ENCODE measurements at regions not wholly inside any gene's neighbourhood (a gene's known extent, or its start where the extent isn't known, plus 50 kb on each side); places are given as distances from the start of the nearest gene placed in this dataset.
"Not testable (repeated sequence)": the region's sequence is repeated elsewhere in the genome, so short reads cannot be mapped to it uniquely, and the experiment has no call there.

GRCh38 chr3:152646004-152646403 is 188.9 kb upstream of the P2RY1 start:
- Histone ChIP-seq H3K4me3 (ENCODE audit: low read length) (no peak overlapping the region), H3K27ac (ENCODE audit: low read length) (no peak overlapping the region), H3K9me3 (ENCODE audit: control insufficient read depth, low read depth, low read length) (no peaks in the 10 kb centered on the region), H3K4me1 (ENCODE audit: control insufficient read depth, low read depth, low read length) (no peaks in the 10 kb centered on the region), H3K36me3 (ENCODE audit: control insufficient read depth, low read depth, low read length) (no peaks in the 10 kb centered on the region), H3K9ac (ENCODE audit: low read length) (no peak overlapping the region), H3K27me3 (ENCODE audit: control insufficient read depth, insufficient read depth, low read length) (no peaks in the 10 kb centered on the region)

GRCh38 chr3:152650177-152650576 is 184.8 kb upstream of the P2RY1 start:
- H3K4me1 ChIP-seq (ENCODE audit: control insufficient read depth, low read depth, low read length) = peaks cover 4% of the 10 kb centered on the region
- H3K27me3 ChIP-seq (ENCODE audit: control insufficient read depth, insufficient read depth, low read length) = no peaks in the 10 kb centered on the region
- H3K4me3 ChIP-seq (ENCODE audit: low read length) = no peak overlapping the region
- H3K36me3 ChIP-seq (ENCODE audit: control insufficient read depth, low read depth, low read length) = no peaks in the 10 kb centered on the region
- no peak overlapping the region for H3K9ac ChIP-seq (ENCODE audit: low read length)
- H3K27ac ChIP-seq (ENCODE audit: low read length) = no peak overlapping the region
- no peaks in the 10 kb centered on the region for H3K9me3 ChIP-seq (ENCODE audit: control insufficient read depth, low read depth, low read length)

GRCh38 chr3:152650923-152651322 is 184.0 kb upstream of the P2RY1 start:
- not testable (repeated sequence) for H3K36me3 ChIP-seq (ENCODE audit: control insufficient read depth, low read depth, low read length)

GRCh38 chr3:152656214-152656971 is 178.5 kb upstream of the P2RY1 start:
- Histone ChIP-seq H3K9me3 (ENCODE audit: control insufficient read depth, low read depth, low read length) (no peaks in the 10 kb centered on the region), H3K27me3 (ENCODE audit: control insufficient read depth, insufficient read depth, low read length) (no peaks in the 10 kb centered on the region), H3K4me3 (ENCODE audit: low read length) (no peak overlapping the region), H3K9ac (ENCODE audit: low read length) (no peak overlapping the region), H3K27ac (ENCODE audit: low read length) (peak overlapping the region; percentile 8), H3K36me3 (ENCODE audit: control insufficient read depth, low read depth, low read length) (no peaks in the 10 kb centered on the region), H3K4me1 (ENCODE audit: control insufficient read depth, low read depth, low read length) (peaks cover 39% of the 10 kb centered on the region)

More at GRCh38 chr3:152650923-152651322, 184.0 kb upstream of the P2RY1 start:
- H3K4me3 ChIP-seq (ENCODE audit: low read length); H3K27me3 ChIP-seq (ENCODE audit: control insufficient read depth, insufficient read depth, low read length); H3K4me1 ChIP-seq (ENCODE audit: control insufficient read depth, low read depth, low read length); H3K9ac ChIP-seq (ENCODE audit: low read length); H3K27ac ChIP-seq (ENCODE audit: low read length); H3K9me3 ChIP-seq (ENCODE audit: control insufficient read depth, low read depth, low read length): not testable (repeated sequence)

GRCh38 chr3:152656972-152657355 is 178.0 kb upstream of the P2RY1 start:
- H3K9ac ChIP-seq (ENCODE audit: low read length) = peak overlapping the region; percentile 47
- peak overlapping the region; percentile 8 for H3K27ac ChIP-seq (ENCODE audit: low read length)
- no peaks in the 10 kb centered on the region for H3K9me3 ChIP-seq (ENCODE audit: control insufficient read depth, low read depth, low read length)
- no peaks in the 10 kb centered on the region for H3K36me3 ChIP-seq (ENCODE audit: control insufficient read depth, low read depth, low read length)
- peak overlapping the region; percentile 21 for H3K4me3 ChIP-seq (ENCODE audit: low read length)
- no peaks in the 10 kb centered on the region for H3K27me3 ChIP-seq (ENCODE audit: control insufficient read depth, insufficient read depth, low read length)
- peaks cover 39% of the 10 kb centered on the region for H3K4me1 ChIP-seq (ENCODE audit: control insufficient read depth, low read depth, low read length)

- Histone ChIP-seq H3K4me1 (ENCODE audit: control insufficient read depth, low read depth, low read length) (peaks cover 39% of the 10 kb centered on the region), H3K27ac (ENCODE audit: low read length) (no peak overlapping the region), H3K9ac (ENCODE audit: low read length) (no peak overlapping the region), H3K27me3 (ENCODE audit: control insufficient read depth, insufficient read depth, low read length) (no peaks in the 10 kb centered on the region), H3K4me3 (ENCODE audit: low read length) (no peak overlapping the region), H3K9me3 (ENCODE audit: control insufficient read depth, low read depth, low read length) (no peaks in the 10 kb centered on the region), H3K36me3 (ENCODE audit: control insufficient read depth, low read depth, low read length) (no peaks in the 10 kb centered on the region)
Measured at GRCh38 chr3:152658977-152659720, 175.8 kb upstream of the P2RY1 start.

GRCh38 chr3:152662157-152662556 is 172.8 kb upstream of the P2RY1 start:
- Histone ChIP-seq H3K4me3 (ENCODE audit: low read length) (no peak overlapping the region), H3K27ac (ENCODE audit: low read length) (no peak overlapping the region), H3K4me1 (ENCODE audit: control insufficient read depth, low read depth, low read length) (peaks cover 18% of the 10 kb centered on the region), H3K9me3 (ENCODE audit: control insufficient read depth, low read depth, low read length) (no peaks in the 10 kb centered on the region), H3K36me3 (ENCODE audit: control insufficient read depth, low read depth, low read length) (no peaks in the 10 kb centered on the region), H3K27me3 (ENCODE audit: control insufficient read depth, insufficient read depth, low read length) (no peaks in the 10 kb centered on the region), H3K9ac (ENCODE audit: low read length) (no peak overlapping the region)

GRCh38 chr3:152664766-152665165 is 170.2 kb upstream of the P2RY1 start:
- no peaks in the 10 kb centered on the region for H3K27me3 ChIP-seq (ENCODE audit: control insufficient read depth, insufficient read depth, low read length)
- H3K27ac ChIP-seq (ENCODE audit: low read length) = no peak overlapping the region
- no peak overlapping the region for H3K9ac ChIP-seq (ENCODE audit: low read length)
- no peaks in the 10 kb centered on the region for H3K36me3 ChIP-seq (ENCODE audit: control insufficient read depth, low read depth, low read length)
- no peaks in the 10 kb centered on the region for H3K9me3 ChIP-seq (ENCODE audit: control insufficient read depth, low read depth, low read length)
- no peak overlapping the region for H3K4me3 ChIP-seq (ENCODE audit: low read length)
- H3K4me1 ChIP-seq (ENCODE audit: control insufficient read depth, low read depth, low read length) = no peaks in the 10 kb centered on the region

GRCh38 chr3:152667267-152667666 is 167.7 kb upstream of the P2RY1 start:
- Histone ChIP-seq H3K27ac (ENCODE audit: low read length) (no peak overlapping the region), H3K9me3 (ENCODE audit: control insufficient read depth, low read depth, low read length) (no peaks in the 10 kb centered on the region), H3K4me1 (ENCODE audit: control insufficient read depth, low read depth, low read length) (no peaks in the 10 kb centered on the region), H3K9ac (ENCODE audit: low read length) (no peak overlapping the region), H3K36me3 (ENCODE audit: control insufficient read depth, low read depth, low read length) (no peaks in the 10 kb centered on the region), H3K4me3 (ENCODE audit: low read length) (no peak overlapping the region), H3K27me3 (ENCODE audit: control insufficient read depth, insufficient read depth, low read length) (no peaks in the 10 kb centered on the region)

GRCh38 chr3:152669560-152669959 is 165.4 kb upstream of the P2RY1 start:
- no peaks in the 10 kb centered on the region for H3K9me3 ChIP-seq (ENCODE audit: control insufficient read depth, low read depth, low read length)
- H3K9ac ChIP-seq (ENCODE audit: low read length) = no peak overlapping the region
- H3K4me3 ChIP-seq (ENCODE audit: low read length) = no peak overlapping the region
- H3K36me3 ChIP-seq (ENCODE audit: control insufficient read depth, low read depth, low read length) = no peaks in the 10 kb centered on the region
- no peaks in the 10 kb centered on the region for H3K27me3 ChIP-seq (ENCODE audit: control insufficient read depth, insufficient read depth, low read length)
- no peaks in the 10 kb centered on the region for H3K4me1 ChIP-seq (ENCODE audit: control insufficient read depth, low read depth, low read length)
- H3K27ac ChIP-seq (ENCODE audit: low read length) = no peak overlapping the region

GRCh38 chr3:152671446-152672319 is 163.2 kb upstream of the P2RY1 start:
- H3K27me3 ChIP-seq (ENCODE audit: control insufficient read depth, insufficient read depth, low read length) = no peaks in the 10 kb centered on the region
- no peak overlapping the region for H3K27ac ChIP-seq (ENCODE audit: low read length)
- H3K9me3 ChIP-seq (ENCODE audit: control insufficient read depth, low read depth, low read length) = no peaks in the 10 kb centered on the region
- H3K36me3 ChIP-seq (ENCODE audit: control insufficient read depth, low read depth, low read length) = no peaks in the 10 kb centered on the region
- no peak overlapping the region for H3K9ac ChIP-seq (ENCODE audit: low read length)
- H3K4me3 ChIP-seq (ENCODE audit: low read length) = no peak overlapping the region
- no peaks in the 10 kb centered on the region for H3K4me1 ChIP-seq (ENCODE audit: control insufficient read depth, low read depth, low read length)
